ENCODE measurements at regions not wholly inside any gene's neighbourhood (a gene's known extent, or its start where the extent isn't known, plus 50 kb on each side); places are given as distances from the start of the nearest gene placed in this dataset.

GRCh38 chr12:85653731-85654455 lies 182.3 kb downstream of the RASSF9 start:
- H3K4me1 ChIP-seq (ENCODE audit: insufficient read depth, low read length), result no peaks in the 10 kb centered on the region
- TF ChIP-seq, protein P1, sequence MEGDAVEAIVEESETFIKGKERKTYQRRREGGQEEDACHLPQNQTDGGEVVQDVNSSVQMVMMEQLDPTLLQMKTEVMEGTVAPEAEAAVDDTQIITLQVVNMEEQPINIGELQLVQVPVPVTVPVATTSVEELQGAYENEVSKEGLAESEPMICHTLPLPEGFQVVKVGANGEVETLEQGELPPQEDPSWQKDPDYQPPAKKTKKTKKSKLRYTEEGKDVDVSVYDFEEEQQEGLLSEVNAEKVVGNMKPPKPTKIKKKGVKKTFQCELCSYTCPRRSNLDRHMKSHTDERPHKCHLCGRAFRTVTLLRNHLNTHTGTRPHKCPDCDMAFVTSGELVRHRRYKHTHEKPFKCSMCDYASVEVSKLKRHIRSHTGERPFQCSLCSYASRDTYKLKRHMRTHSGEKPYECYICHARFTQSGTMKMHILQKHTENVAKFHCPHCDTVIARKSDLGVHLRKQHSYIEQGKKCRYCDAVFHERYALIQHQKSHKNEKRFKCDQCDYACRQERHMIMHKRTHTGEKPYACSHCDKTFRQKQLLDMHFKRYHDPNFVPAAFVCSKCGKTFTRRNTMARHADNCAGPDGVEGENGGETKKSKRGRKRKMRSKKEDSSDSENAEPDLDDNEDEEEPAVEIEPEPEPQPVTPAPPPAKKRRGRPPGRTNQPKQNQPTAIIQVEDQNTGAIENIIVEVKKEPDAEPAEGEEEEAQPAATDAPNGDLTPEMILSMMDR (IDR thresholded peaks at IDR 0.05), result no peak
- H3K36me3 ChIP-seq (ENCODE audit: insufficient read depth, low read length), result no peaks in the 10 kb centered on the region
- peaks cover 6% of the 10 kb centered on the region in 2 experiments for H3K9me3 ChIP-seq (ENCODE audit: control insufficient read depth in 1 of 2, insufficient read depth in 1 of 2, low read length in 2 of 2)
- CTCF ChIA-PET, result no interaction called here
- DNase-seq (no peak), ATAC-seq (ENCODE audit: poor library complexity) (no peak)
- no peak overlapping the region for H3K27ac ChIP-seq (ENCODE audit: low read depth in 1 of 2, low read length in 2 of 2)
- Mint-ChIP-seq H3K36me3 (ENCODE audit: low read depth) (no peaks in the 10 kb centered on the region), H3K27me3 (no peaks in the 10 kb centered on the region), H3K9me3 (peaks cover 15% of the 10 kb centered on the region), H3K4me3 (no peak overlapping the region), H3K4me1 (ENCODE audit: low read depth) (no peaks in the 10 kb centered on the region), H3K27ac (no peak overlapping the region)
- no peaks in the 10 kb centered on the region for H3K27me3 ChIP-seq (ENCODE audit: control insufficient read depth in 1 of 2, insufficient read depth in 2 of 2, low read length in 2 of 2)
- no peak overlapping the region for H3K4me3 ChIP-seq (ENCODE audit: low read length)
- POLR2A ChIA-PET, result no interaction called here
- intact Hi-C loops (cut with DNase I, micrococcal nuclease), result no loop called here

- Mint-ChIP-seq H3K27me3 (no peaks in the 10 kb centered on the region), H3K4me3 (no peak overlapping the region), H3K9me3 (peaks cover 15% of the 10 kb centered on the region), H3K27ac (no peak overlapping the region), H3K4me1 (ENCODE audit: low read depth) (no peaks in the 10 kb centered on the region), H3K36me3 (ENCODE audit: low read depth) (no peaks in the 10 kb centered on the region)
- no peak overlapping the region for H3K4me3 ChIP-seq (ENCODE audit: low read length)
- TF ChIP-seq, protein P1 (IDR thresholded peaks at IDR 0.05), result no peak
- H3K36me3 ChIP-seq (ENCODE audit: insufficient read depth, low read length), result no peaks in the 10 kb centered on the region
- ATAC-seq (ENCODE audit: poor library complexity), result no peak
- CTCF ChIA-PET, result no interaction called here
- H3K9me3 ChIP-seq (ENCODE audit: control insufficient read depth in 1 of 2, insufficient read depth in 1 of 2, low read length in 2 of 2), result peaks cover 7 to 11% of the 10 kb centered on the region in 2 experiments
- H3K4me1 ChIP-seq (ENCODE audit: insufficient read depth, low read length), result no peaks in the 10 kb centered on the region
- DNase-seq, result no peak
- POLR2A ChIA-PET, result no interaction called here
- no peaks in the 10 kb centered on the region for H3K27me3 ChIP-seq (ENCODE audit: control insufficient read depth in 1 of 2, insufficient read depth in 2 of 2, low read length in 2 of 2)
- H3K27ac ChIP-seq (ENCODE audit: low read depth in 1 of 2, low read length in 2 of 2), result no peak overlapping the region
- intact Hi-C loops (cut with DNase I, micrococcal nuclease), result no loop called here
Observed at GRCh38 chr12:85654456-85654840, 181.8 kb downstream of the RASSF9 start.

GRCh38 chr12:85656561-85656960 lies 179.6 kb downstream of the RASSF9 start:
- Histone ChIP-seq H3K4me1 (ENCODE audit: insufficient read depth, low read length) (no peaks in the 10 kb centered on the region), H3K27ac (ENCODE audit: low read depth in 1 of 2, low read length in 2 of 2) (no peak overlapping the region), H3K27me3 (ENCODE audit: control insufficient read depth in 1 of 2, insufficient read depth in 2 of 2, low read length in 2 of 2) (no peaks in the 10 kb centered on the region), H3K4me3 (ENCODE audit: low read length) (no peak overlapping the region), H3K9me3 (ENCODE audit: control insufficient read depth in 1 of 2, insufficient read depth in 1 of 2, low read length in 2 of 2) (peaks cover 7 to 20% of the 10 kb centered on the region in 2 experiments), H3K36me3 (ENCODE audit: insufficient read depth, low read length) (no peaks in the 10 kb centered on the region)
- DNase-seq, result no peak
- ChIA-PET POLR2A (no interaction called here), CTCF (no interaction called here)
- TF ChIP-seq, protein P1 (IDR thresholded peaks at IDR 0.05), result no peak
- H3K27ac Mint-ChIP-seq, result no peak overlapping the region
- ATAC-seq (ENCODE audit: poor library complexity), result no peak
- no peak overlapping the region for H3K4me3 Mint-ChIP-seq
- H3K9me3 Mint-ChIP-seq, result peaks cover 14% of the 10 kb centered on the region
- H3K4me1 Mint-ChIP-seq (ENCODE audit: low read depth), result no peaks in the 10 kb centered on the region
- no peaks in the 10 kb centered on the region for H3K27me3 Mint-ChIP-seq
- intact Hi-C loops (cut with DNase I, micrococcal nuclease), result no loop called here
- no peaks in the 10 kb centered on the region for H3K36me3 Mint-ChIP-seq (ENCODE audit: low read depth)
